Renal pelvis (tissue), 1 donor: ENCODE measurements at regions not wholly inside any gene's neighbourhood (a gene's known extent, or its start where the extent isn't known, plus 50 kb on each side); places are given as distances from the start of the nearest gene placed in this dataset.
"Not testable (repeated sequence)": the region's sequence is repeated elsewhere in the genome, so short reads cannot be mapped to it uniquely, and the experiment has no call there.

Experiments used
- DNase-seq: peaks from one replicate; pipeline ENCODE4 v3.0.0-alpha.2; 2013

DNA sequence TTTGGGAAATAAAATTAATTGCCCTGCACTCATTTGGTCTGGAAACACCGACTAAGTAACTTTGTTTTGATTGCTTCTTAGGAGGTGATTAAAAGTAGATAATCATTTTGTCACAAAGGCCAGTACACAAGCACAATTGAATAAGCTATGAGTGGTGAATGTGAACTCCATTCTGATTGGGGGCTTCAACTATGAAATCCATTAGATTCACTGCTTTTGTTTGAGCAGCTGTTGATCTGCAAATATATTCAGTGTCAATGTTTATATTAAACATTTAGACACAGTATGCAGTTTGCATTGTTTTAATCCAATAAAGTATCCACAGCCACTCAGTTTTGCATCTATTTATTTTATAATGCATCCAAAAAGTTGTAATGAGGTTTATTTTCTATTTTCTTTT is 817.5 kb downstream of the CDH11 start:
- no peak for DNase-seq

DNA sequence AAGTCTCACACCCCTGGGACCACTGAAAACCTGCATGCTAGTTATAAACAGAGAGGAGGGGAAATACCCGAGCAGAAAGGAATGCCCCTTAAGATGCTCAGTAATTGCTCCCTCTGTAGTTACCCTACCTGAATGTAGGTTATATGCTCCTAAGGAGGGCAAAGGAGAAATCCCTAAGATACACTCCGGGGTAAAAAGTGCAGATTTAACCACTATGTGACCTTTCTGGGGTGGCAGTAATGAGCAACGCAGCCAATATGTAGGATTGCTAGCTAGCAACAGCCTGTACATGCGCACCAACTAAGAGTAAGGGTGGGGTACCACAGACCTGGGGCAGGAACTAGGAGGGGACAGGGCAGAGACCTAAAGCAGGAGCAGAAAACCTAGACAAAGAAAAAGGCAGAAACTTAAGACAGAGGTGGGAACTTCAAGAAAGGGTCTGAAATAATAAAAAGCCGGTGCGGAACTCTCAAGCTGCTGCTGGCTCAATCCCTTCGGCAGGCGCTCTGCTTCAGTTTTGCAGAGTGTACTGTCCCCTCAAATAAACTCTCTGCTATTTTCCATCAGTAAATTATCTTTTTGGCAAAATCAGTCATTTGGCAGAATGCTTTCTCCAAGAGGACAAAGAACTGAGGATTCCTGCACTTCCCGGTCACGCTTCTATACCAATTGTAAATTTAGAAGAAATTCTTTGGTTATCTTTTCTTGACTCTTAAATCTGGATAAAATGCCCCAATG is 823.8 kb downstream of the CDH11 start:
- DNase-seq: no peak

DNA sequence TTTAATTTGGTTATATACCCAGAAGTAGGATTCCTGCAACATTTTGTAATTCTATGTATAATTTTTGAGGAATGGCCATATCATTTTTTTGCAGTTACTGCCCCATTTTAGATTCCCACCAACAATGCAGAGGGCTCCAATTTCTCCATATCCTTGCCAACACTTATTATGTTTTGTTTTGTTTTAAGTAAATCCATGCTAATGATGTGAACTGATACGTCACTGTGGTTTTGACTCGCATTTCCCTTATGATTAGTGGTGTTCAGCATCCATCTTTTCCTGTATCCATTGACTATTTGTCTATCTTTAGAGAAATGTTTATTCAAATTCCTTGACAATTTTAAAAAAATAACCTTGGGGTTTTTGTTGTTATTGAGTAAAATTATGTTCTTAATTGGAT is 826.4 kb downstream of the CDH11 start:
- no peak for DNase-seq

DNA sequence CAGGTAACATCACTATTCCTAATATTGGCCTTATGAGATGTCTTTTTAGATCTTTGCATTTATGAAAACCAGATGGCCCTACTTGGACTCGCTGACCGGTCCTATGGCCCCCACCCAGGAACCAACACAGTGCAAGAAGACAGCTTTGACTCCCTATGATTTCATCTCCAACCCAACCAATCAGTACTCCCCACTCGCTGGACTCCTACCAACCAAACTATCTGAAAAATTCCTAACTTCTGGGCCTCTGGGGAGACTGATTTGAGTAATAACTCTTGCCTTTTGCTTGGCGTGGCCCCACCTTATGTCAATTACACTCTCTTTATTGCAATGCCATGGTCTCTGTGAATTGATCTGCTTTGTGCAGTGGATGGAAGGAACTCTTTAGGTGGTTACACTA is 828.9 kb downstream of the CDH11 start:
- DNase-seq: no peak

DNA sequence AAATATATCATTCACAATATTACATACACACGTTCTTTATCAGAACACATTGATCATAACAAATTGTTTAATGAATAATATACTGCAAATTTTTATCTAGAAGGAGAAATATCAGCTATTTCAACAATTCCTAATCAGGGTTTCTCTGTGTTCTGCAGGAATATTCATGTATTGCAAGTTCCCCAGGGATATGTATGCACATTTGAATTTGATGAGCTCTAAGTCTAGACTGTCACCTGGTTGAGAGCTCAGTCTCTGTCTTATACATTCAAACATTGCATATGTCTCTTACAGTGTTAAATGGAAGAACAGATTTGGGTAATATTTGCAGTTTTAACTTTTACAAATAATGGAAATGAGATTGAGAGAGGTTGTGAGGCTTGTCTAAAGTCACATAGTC is 829.7 kb downstream of the CDH11 start:
- no peak for DNase-seq

GRCh38 chr16:64290461-64290860 is 831.4 kb downstream of the CDH11 start:
- DNase-seq: no peak

- no peak for DNase-seq
Observed at GRCh38 chr16:64287655-64288528, 834.0 kb downstream of the CDH11 start.

DNA sequence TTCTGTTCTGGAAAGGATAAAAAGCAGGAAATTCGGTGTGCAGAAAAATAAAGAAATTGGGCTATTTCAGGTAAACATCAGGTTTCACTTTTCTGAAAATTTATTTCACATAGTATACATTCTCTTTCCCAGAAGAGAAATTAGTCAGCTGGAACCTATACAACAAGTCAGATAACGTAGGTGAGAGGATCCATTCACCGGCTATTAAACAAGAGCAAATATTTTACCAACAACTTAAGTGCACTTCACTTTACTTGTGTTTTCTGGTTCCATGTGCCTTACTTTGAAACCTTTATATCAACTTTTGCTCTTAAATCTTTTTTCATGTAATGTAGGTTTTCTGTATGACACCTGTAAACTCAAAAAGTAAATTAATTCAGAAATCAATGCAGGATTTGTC is 839.7 kb downstream of the CDH11 start:
- DNase-seq: no peak

DNA sequence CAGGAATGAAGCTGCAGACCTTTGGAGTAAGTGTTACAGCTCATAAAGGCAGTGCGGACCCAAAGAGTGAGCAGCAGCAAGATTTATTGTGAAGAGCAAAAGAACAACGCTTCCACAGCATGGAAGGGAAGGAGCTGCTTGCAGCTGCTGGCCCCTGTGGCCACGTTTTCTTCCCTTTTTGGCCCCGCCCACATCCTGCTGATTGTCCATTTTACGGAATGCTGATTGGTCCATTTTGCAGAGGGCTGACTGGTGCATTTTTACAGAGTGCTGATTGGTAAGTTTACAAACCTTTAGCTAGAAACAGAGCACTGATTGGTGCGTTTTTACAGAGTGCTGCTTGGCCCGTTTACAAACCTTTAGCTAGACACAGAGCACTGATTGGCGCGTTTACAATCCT is 841.5 kb downstream of the CDH11 start:
- DNase-seq: no peak

GRCh38 chr16:64278196-64278595 is 843.7 kb downstream of the CDH11 start:
- no peak for DNase-seq

- no peak for DNase-seq
Observed at GRCh38 chr16:64276646-64277045, 845.2 kb downstream of the CDH11 start.

DNA sequence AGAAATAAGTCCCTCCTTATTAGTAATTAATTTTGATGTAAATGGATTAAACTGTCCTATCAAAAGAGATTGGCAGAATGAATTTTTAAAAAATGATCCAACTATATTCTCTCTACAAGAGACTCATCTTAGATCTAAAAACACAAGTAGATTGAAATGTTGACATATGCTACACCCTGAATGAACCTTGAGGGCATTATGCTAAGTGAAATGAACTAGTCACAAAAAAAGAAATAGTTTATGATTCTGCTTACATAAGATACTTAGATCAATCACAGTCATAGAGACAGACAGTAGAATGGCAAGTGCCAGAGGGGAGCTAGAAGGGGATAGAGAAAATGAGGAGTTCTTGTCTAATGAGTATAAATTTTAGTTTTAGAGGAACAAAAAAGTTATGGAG is 849.8 kb downstream of the CDH11 start:
- no peak for DNase-seq

DNA sequence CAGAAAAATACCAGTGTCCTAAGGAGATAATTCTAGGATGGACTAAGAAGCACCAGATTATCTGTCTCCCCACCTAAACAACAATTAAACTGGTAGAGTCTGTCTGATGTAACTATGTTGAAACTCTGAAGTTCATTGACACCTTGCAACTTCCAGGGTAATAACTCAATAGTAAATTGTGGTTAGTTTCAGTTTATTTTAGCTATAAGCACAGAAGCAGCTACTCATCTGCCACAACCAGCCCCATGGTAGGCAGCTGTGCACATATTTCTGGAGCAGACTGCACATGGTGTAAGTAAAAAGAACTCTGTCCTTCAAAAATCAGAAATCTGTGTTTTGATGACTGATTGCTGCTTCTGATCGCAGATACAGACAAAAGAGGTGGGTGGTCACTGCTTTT is 852.1 kb downstream of the CDH11 start:
- DNase-seq: no peak

- DNase-seq: no peak
Observed at GRCh38 chr16:64265756-64266155, 856.1 kb downstream of the CDH11 start.

- DNase-seq: not testable (repeated sequence)
Observed at GRCh38 chr16:64260631-64261401, 861.0 kb downstream of the CDH11 start.

DNA sequence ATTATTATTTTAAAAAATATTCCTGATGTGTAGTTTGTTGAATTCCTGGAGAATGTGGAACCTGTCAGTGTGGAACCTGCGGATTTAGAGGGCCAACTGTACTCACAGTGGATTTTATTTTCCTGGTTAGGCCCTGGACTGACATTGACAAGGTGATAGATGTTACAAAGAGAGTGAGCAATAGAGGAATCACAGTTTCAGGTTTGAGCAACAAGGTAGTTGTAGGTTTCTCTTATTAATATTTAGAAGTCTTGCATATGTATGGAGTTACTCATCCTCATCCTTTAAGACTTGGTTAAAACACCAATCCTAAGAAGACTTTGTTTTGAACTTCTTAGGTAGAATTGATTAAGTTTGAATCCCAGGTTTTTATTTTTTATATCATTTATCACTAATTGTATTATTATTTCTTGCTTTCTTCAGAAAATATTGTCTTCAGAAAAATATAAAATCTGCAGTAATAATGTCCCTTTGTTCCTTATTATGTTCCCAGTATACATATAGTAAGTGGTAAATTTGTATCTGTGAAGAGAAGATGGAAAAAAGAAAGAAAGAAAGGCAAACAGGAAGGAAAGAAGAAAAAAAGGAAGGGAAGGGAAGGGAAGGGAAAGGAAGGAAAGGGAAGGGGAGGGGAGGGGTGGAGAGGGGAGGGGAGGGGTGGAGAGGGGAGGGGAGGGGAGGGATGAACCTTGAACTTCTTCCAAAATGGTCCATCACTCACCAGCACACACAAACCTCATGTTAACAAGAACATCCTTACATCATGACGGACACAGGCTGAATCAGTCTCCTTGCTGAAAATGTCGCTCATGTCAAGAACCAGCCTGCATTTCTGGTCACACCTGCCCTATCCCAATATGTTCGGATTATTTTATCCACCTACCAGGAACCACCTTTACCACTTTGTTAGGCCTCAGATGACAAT is 867.2 kb downstream of the CDH11 start:
- DNase-seq: no peak

GRCh38 chr16:64253525-64253924 is 868.3 kb downstream of the CDH11 start:
- no peak for DNase-seq

DNA sequence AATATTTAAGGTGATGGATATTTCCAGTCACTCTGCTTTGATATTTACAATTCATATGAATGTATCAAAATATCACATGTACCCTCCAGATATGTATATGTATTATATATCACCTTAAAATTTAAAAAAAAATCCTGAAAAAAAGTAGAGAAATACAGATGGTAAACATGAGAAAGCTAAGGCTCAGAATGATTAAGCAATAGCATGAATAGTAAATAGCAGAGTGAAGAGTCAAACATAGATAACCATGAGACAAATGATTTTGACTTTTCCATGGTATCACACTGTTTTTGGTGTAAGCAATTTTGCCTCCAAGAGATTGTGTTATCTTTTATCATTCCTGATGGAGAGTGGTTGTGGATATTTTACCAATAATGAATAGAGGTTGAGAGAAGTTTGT is 868.8 kb downstream of the CDH11 start:
- DNase-seq: no peak

DNA sequence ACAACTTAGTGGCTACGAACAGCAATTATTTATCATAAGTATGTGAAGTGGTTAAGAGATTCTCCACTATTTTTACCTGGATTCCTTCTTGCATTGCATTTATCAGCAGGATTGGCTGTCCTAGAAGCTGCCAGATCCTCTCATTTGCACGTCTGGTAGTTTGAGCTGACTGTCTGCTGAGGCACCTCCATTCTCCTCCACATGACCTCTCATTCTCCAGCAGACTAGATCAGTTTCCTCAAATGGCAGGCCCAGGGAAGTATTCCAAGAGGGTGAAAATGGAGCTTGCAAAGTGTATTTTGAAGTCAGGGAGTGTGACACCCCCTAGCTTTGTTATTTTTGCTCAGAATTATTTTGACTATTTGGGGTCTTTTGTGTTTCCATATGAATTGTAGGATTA is 870.1 kb downstream of the CDH11 start:
- DNase-seq: no peak

- DNase-seq: no peak
Observed at GRCh38 chr16:64250866-64251265, 871.0 kb downstream of the CDH11 start.

- DNase-seq: no peak
Observed at GRCh38 chr16:64242492-64242891, 879.4 kb downstream of the CDH11 start.

- no peak for DNase-seq
Observed at GRCh38 chr16:64240586-64240985, 881.3 kb downstream of the CDH11 start.
